Right forelimb (tissue), 1 donor: ENCODE measurements at regions not wholly inside any gene's neighbourhood (a gene's known extent, or its start where the extent isn't known, plus 50 kb on each side); places are given as distances from the start of the nearest gene placed in this dataset.
"Not testable (repeated sequence)": the region's sequence is repeated elsewhere in the genome, so short reads cannot be mapped to it uniquely, and the experiment has no call there.

Experiments used
- DNase-seq: peaks from one replicate; pipeline ENCODE4 v3.0.0-alpha.2; 2018

- no peak for DNase-seq
Observed at GRCh38 chr6:132198040-132198439, 203.2 kb downstream of the MOXD1 start.

GRCh38 chr6:132194529-132194928 is 206.7 kb downstream of the MOXD1 start:
- DNase-seq = no peak

- DNase-seq = no peak
Observed at GRCh38 chr6:132192631-132193030, 208.6 kb downstream of the MOXD1 start.

GRCh38 chr6:132190815-132191175 is 210.5 kb downstream of the MOXD1 start:
- DNase-seq = no peak

- DNase-seq = no peak
Observed at GRCh38 chr6:132190097-132190814, 211.0 kb downstream of the MOXD1 start.

- no peak for DNase-seq
Observed at GRCh38 chr6:132188556-132189264, 212.6 kb downstream of the MOXD1 start.

- DNase-seq = no peak
Observed at GRCh38 chr6:132187816-132188215, 213.5 kb downstream of the MOXD1 start.

GRCh38 chr6:132184966-132185365 is 216.3 kb downstream of the MOXD1 start:
- not testable (repeated sequence) for DNase-seq

- DNase-seq = no peak
Observed at GRCh38 chr6:132179955-132180354, 221.3 kb downstream of the MOXD1 start.

GRCh38 chr6:132174919-132175318 is 223.7 kb upstream of the CCN2 start:
- no peak for DNase-seq

GRCh38 chr6:132168961-132169360 is 217.8 kb upstream of the CCN2 start:
- no peak for DNase-seq

- DNase-seq = no peak
Observed at GRCh38 chr6:132167929-132168892, 217.0 kb upstream of the CCN2 start.

- no peak for DNase-seq
Observed at GRCh38 chr6:132166526-132167051, 215.4 kb upstream of the CCN2 start.

- DNase-seq = no peak
Observed at GRCh38 chr6:132165677-132166076, 214.5 kb upstream of the CCN2 start.

- no peak for DNase-seq
Observed at GRCh38 chr6:132161283-132161682, 210.1 kb upstream of the CCN2 start.

GRCh38 chr6:132153221-132153898 is 202.2 kb upstream of the CCN2 start:
- no peak for DNase-seq

GRCh38 chr6:132147530-132148011 is 196.4 kb upstream of the CCN2 start:
- peak; percentile 72 for DNase-seq

GRCh38 chr6:132144456-132144855 is 193.3 kb upstream of the CCN2 start:
- DNase-seq = no peak

- DNase-seq = no peak
Observed at GRCh38 chr6:132143258-132143657, 192.1 kb upstream of the CCN2 start.

GRCh38 chr6:132142768-132143167 is 191.6 kb upstream of the CCN2 start:
- no peak for DNase-seq

GRCh38 chr6:132142308-132142707 is 191.1 kb upstream of the CCN2 start:
- no peak for DNase-seq

GRCh38 chr6:132140189-132140588 is 189.0 kb upstream of the CCN2 start:
- DNase-seq = no peak
